NOMO-1 treated with dmso at 0.1 percent for 144 hours (cell line): ENCODE measurements at regions not wholly inside any gene's neighbourhood (a gene's known extent, or its start where the extent isn't known, plus 50 kb on each side); places are given as distances from the start of the nearest gene placed in this dataset.

Experiments
- DNase-seq: peaks from one replicate; lab custom pipeline; 2025; ENCODE audit not compliant: unreplicated experiment; lab: John Stamatoyannopoulos, UW

- DNase-seq: no peak
Measured at GRCh38 chr19:29475469-29475868, 50.3 kb upstream of the VSTM2B start.
